AG04450 (cell line): ENCODE measurements at regions not wholly inside any gene's neighbourhood (a gene's known extent, or its start where the extent isn't known, plus 50 kb on each side); places are given as distances from the start of the nearest gene placed in this dataset.
"Not testable (repeated sequence)": the region's sequence is repeated elsewhere in the genome, so short reads cannot be mapped to it uniquely, and the experiment has no call there.

Experiments used
- CTCF ChIA-PET: fragments of 300-600, 350-600 bp; formaldehyde crosslinking; extraction: SDS; loops from one replicate; lab custom pipeline; 2022; ENCODE audit warnings: antibody characterized with exemption, inconsistent platforms; lab: Charles Lee
- POLR2A ChIA-PET: fragments of 350-600 bp; formaldehyde crosslinking; extraction: SDS; loops from one replicate; lab custom pipeline; 2021; ENCODE audit warnings: antibody characterized with exemption, inconsistent platforms; lab: Yijun Ruan, JAX
- DNase-seq: peaks from one replicate; pipeline ENCODE4 v3.0.0-alpha.2; 2011; ENCODE audit warnings: low read depth, low spot score
- H3K27ac ChIP-seq: one replicate; pipeline ENCODE4 v1.5.1; 2012; ENCODE audit warnings: low read depth, low read length, control low read depth
- H3K27me3 ChIP-seq: one replicate; pipeline ENCODE4 v1.6.0; 2012; ENCODE audit warnings: low read length; ENCODE audit not compliant: control insufficient read depth, insufficient read depth
- H3K4me3 ChIP-seq: 2 replicates; pipeline ENCODE4 v1.5.1; 2011; ENCODE audit warnings: mild to moderate bottlenecking, low read depth, low read length, control low read depth
- H3K9me3 ChIP-seq: 2 replicates; pipeline ENCODE4 v1.5.1; 2012; ENCODE audit warnings: low read length; ENCODE audit not compliant: control insufficient read depth, insufficient read depth
- TF ChIP-seq, protein P1 (sequence below): IDR thresholded peaks from 2 replicates; pipeline ENCODE4 v1.5.1; 2011; ENCODE audit warnings: low read depth, low read length, control low read depth, inconsistent platforms

DNA sequence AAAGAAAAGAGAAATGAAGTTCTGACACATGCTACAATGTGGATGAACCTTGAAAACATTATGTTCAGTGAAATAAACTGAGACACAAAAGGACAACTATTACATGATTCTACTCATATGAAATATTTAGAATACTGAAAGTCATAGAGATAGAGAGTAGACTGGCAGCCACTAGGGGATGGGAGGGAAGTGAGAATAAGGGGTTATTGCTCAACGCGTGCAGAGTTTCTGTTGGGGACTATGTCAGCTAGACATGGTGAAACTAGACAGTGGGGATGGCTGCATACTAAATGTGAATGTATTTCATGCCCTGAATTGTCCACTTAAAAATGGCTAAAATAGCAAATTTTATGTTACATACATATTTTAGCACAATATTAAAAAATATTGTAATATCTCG lies 108.7 kb upstream of the ATL2 start:
- ChIA-PET CTCF (interaction anchor here (0.6 kb wide), 1 partner anchor 15 kb away, joined by 4 read pairs; no protein-coding TSS in a partner anchor), POLR2A (no interaction called here)
- TF ChIP-seq, protein P1, sequence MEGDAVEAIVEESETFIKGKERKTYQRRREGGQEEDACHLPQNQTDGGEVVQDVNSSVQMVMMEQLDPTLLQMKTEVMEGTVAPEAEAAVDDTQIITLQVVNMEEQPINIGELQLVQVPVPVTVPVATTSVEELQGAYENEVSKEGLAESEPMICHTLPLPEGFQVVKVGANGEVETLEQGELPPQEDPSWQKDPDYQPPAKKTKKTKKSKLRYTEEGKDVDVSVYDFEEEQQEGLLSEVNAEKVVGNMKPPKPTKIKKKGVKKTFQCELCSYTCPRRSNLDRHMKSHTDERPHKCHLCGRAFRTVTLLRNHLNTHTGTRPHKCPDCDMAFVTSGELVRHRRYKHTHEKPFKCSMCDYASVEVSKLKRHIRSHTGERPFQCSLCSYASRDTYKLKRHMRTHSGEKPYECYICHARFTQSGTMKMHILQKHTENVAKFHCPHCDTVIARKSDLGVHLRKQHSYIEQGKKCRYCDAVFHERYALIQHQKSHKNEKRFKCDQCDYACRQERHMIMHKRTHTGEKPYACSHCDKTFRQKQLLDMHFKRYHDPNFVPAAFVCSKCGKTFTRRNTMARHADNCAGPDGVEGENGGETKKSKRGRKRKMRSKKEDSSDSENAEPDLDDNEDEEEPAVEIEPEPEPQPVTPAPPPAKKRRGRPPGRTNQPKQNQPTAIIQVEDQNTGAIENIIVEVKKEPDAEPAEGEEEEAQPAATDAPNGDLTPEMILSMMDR = 0 out of 2 replicates have a peak, but pooled peaks have one; percentile 7
- Histone ChIP-seq H3K27ac (no peak overlapping the region), H3K4me3 (no peak overlapping the region), H3K27me3 (peaks cover 7% of the 10 kb centered on the region), H3K9me3 (peaks cover 5% of the 10 kb centered on the region)
- no peak for DNase-seq

DNA sequence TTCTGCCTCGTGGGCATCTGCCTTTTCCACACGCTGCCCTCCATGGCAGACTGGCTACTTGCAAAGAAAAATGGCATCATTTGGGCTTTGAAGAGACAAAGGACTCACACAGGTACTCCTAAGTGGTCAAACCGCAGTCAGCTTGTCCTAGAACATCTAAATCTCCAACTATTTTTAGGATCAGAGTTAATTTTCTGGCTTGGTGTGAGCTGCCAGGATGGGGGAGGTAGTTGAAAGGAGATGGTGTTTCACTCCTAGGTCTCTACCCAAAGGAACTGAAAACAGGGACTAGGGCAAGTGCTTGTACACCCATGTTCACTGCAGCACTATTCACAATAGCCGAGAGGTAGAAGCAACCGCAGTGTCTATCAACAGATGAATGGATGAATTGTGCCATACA lies 107.9 kb upstream of the ATL2 start:
- H3K9me3 ChIP-seq = peaks cover 12% of the 10 kb centered on the region
- ChIA-PET CTCF (no interaction called here), POLR2A (no interaction called here)
- no peak for DNase-seq
- H3K4me3 ChIP-seq = no peak overlapping the region
- no peak overlapping the region for H3K27ac ChIP-seq
- TF ChIP-seq, protein P1 = no peak
- H3K27me3 ChIP-seq = peaks cover 7% of the 10 kb centered on the region

DNA sequence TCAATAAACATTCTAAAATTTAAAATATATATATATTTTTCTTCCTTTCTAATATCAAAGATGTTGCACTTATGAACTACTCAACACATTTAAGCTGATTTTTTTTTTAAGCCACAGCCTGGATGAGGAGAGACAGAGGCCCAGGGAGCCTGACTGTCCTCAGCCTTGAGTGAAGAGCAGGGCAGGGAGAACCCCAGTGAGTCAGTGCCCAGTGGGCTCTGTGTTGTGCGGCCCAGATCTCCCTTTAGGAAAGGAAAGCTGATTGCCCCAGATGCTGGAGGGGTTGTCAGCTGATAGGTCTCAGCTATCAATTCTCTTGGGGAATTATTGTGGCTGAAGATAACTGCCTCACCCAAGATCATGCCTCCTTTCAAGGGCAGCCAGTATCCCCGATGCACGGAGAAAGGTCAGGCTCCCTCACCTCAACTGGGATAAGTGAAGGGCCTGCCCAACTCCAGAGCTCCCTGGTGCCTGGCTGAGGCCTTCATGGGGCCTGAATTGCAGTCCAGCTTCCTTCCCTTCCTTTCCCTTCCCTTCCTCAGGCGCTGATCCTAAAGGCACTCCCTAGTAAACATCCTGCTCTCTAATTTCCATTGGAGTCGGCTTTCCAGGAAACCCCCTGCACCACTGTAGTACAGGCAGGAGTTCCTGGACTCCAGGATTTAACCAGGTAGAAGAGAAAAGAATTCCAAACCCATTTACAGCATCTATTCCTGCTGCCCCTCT lies 106.9 kb upstream of the ATL2 start:
- DNase-seq = no peak
- ChIA-PET CTCF (no interaction called here), POLR2A (no interaction called here)
- H3K27me3 ChIP-seq = peaks cover 7% of the 10 kb centered on the region
- TF ChIP-seq, protein P1 = no peak
- H3K27ac ChIP-seq = no peak overlapping the region
- no peak overlapping the region for H3K4me3 ChIP-seq
- H3K9me3 ChIP-seq = peaks cover 13% of the 10 kb centered on the region

DNA sequence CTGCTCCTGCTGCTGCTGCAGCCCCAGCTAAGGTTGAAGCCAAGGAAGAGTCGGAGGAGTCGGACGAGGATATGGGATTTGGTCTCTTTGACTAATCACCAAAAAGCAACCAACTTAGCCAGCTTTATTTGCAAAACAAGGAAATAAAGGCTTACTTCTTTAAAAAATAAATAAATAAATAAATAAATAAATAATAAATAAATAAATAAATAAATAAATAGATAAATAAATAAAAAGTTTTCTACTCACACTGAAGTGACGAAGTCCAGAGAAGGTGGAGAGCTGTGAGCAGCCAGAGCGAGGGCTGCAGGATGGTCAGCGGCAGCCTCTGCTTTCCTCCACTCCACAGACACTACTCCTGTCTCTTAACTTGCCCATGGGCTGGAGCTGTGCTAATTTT lies 105.6 kb upstream of the ATL2 start:
- POLR2A ChIA-PET, DNase-seq, H3K4me3 ChIP-seq, CTCF ChIA-PET, H3K27ac ChIP-seq: not testable (repeated sequence)
- H3K27me3 ChIP-seq = peaks cover 10% of the 10 kb centered on the region
- H3K9me3 ChIP-seq = peaks cover 13% of the 10 kb centered on the region

DNA sequence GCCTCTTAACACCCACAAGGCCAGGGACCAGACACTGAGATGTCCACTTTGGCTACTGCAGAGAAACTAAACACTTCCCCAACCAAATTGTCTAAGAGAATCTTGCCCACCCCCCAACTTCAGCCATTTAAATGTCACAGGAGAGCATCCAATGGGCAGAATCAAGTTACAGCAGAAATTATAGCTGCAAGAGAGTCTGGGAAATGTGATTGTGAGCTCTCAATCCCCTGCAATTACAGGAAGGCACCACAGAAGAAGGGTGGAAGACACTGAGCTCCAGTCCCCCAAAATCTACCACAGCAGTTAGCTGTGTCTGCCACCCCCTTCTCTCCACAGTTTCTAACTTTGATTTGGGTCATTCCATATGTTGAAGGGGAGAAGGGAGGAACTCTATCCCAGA lies 103.5 kb upstream of the ATL2 start:
- TF ChIP-seq, protein P1 = no peak
- H3K4me3 ChIP-seq = no peak overlapping the region
- CTCF ChIA-PET = no interaction called here
- no peak overlapping the region for H3K27ac ChIP-seq
- DNase-seq = no peak
- peaks cover 13% of the 10 kb centered on the region for H3K9me3 ChIP-seq
- peaks cover 8% of the 10 kb centered on the region for H3K27me3 ChIP-seq
- POLR2A ChIA-PET = no interaction called here
